NCI-H2107 treated with DMSO at 0.1 percent for 48 hours (cell line): ENCODE measurements at regions not wholly inside any gene's neighbourhood (a gene's known extent, or its start where the extent isn't known, plus 50 kb on each side); places are given as distances from the start of the nearest gene placed in this dataset.
A peak's percentile ranks its signal among the peaks of the same experiment; 100 is the strongest.

ENCODE experiments used
- DNase-seq: peaks from one replicate; lab custom pipeline; 2025; ENCODE audit not compliant: unreplicated experiment; lab: John Stamatoyannopoulos, UW

DNA sequence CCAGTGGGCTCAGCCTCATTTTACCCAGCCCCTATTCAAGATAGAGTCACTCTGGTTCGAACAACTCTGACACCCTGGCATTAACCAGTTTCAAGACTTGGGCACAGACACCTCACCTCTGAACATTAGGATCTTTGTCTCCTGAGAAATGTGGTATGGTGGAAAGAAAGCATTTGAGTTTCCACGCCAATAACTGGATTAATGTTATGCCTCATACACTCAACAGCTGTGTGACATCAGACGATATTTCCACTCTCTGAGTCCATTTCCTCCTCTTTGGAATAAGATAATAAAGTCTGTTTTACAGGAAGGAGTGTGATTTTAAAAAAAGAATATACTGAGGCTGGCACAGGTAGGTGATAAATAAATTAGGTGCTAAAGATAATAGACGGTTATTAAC is 121.3 kb upstream of the CHL1 start:
- DNase-seq, result no peak

- DNase-seq, result no peak
Measured at GRCh38 chr3:79542-79941, 117.0 kb upstream of the CHL1 start.

GRCh38 chr3:82508-82907 is 114.1 kb upstream of the CHL1 start:
- no peak for DNase-seq

- DNase-seq, result no peak
Measured at GRCh38 chr3:83096-83495, 113.5 kb upstream of the CHL1 start.

DNA sequence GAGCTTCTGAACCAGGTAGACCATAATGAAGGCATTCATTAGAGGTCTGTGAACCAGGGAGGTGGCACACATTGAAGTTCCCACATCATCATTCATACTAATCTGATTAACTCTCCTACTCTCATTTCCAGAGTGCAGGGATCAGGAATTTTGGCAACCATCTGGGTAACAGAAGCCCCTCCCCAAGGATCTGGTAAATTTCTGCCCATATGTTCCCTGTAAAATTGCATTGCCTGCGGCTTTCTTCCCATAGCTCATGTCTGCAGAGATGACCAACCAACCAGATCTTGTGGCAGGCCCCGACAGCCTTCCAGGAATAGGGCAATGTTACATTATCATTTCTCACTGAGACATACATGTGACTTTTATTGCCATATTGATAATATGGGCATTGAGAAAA is 111.4 kb upstream of the CHL1 start:
- DNase-seq, result no peak

DNA sequence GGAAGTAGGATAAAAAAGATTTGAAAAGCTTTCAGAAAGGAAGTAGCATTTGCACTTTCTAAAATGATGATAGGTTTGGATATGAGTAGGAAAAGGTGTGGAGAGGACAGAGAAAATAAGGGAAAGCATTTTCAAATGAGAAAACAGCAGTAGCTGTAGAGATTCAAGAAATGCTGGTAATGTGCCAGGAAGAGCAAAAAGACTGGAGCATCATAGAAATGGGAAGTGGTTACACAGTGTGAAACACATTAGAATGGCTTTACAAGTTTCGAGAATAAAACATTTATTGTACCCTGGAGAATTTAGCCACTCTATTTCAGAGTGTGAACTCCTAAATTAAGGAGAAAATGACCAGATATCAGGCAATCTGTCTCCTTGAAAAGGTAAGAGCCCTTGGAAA is 108.3 kb upstream of the CHL1 start:
- no peak for DNase-seq

GRCh38 chr3:93746-94145 is 102.8 kb upstream of the CHL1 start:
- DNase-seq, result no peak

GRCh38 chr3:96259-96658 is 100.3 kb upstream of the CHL1 start:
- no peak for DNase-seq

- DNase-seq, result peak; percentile 38
Measured at GRCh38 chr3:97417-98258, 98.9 kb upstream of the CHL1 start.

DNA sequence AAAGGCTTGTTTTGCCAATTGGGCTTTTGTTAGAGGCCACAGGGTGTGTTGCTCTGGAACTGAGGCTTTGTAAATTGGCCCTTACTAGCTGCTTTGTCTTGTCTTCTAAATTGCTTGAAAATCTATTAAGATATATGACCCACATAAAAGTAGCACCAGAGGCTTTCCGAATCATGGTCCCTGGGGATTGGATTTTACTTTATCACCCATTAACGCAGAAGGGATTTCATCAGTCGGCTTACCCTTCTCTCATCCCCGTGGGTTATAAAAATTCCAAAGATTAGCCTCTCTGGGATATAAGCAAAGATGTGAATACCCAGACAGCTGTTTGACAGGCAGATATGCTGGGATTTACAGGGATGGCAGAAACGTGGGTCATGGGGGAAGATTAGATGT is 98.3 kb upstream of the CHL1 start:
- DNase-seq, result no peak

- DNase-seq, result no peak
Measured at GRCh38 chr3:99506-99905, 97.1 kb upstream of the CHL1 start.

GRCh38 chr3:102484-102883 is 94.1 kb upstream of the CHL1 start:
- DNase-seq, result no peak

- DNase-seq, result no peak
Measured at GRCh38 chr3:103991-104390, 92.6 kb upstream of the CHL1 start.

GRCh38 chr3:105585-105984 is 91.0 kb upstream of the CHL1 start:
- DNase-seq, result no peak

DNA sequence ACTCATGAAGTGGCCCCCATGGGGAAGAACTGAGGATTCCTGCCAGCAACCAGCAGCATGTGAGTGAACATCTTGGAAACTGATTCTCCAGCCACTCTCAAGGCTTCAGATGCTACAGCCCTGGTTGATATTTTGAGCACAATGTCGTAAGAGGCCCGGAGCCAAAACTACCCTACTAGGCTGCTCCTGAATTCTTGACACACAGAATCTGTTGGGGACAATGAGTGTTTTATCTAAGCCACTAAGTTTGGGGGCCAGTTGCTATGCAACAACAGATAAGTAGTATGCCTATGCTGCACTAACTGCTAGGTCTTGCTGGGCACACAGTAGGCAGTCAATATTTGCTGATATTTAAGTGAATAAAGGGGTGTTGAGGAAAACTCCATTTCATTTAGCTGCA is 89.9 kb upstream of the CHL1 start:
- no peak for DNase-seq

DNA sequence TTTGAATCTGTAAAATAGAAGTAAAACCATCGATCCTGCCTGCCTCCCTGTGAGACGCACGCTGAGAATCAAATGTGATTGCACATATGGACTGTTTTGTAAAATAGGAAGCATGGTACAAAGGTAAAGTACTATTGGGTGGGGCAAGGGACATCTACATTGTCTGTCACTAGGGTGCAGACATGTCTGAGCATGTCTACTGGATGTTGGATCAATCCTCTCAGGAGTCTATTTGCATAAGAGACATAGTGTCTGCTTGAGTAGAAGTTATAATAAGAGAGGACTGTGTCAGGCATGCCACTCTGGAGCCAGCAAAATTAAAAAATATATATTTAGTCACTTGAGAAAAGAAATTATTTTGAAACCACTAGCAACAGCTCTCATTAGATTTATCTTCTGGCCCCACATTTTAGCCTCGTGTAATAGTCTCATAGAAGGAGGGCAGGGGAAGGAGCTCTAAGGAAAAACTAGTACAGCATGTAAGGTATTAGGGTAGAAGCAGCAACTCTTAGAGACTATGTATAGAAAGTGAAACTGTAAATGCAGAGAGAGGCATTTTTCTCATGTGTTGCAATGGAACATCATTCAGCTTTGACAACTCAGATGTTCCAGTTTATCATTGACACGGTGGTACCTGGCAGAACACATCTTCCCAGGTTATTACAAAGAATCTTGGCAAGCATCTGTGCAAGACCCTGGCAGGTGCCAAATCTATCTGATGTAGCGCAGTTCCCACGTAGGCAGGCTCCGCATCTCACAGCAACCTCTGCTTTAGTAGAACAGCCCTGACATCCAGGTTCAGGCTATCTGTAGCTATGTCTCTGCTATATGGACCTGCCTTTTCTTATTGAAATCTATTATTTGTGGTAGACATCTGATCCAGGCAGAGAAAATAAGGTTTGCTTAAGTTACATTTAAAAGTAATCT is 85.2 kb upstream of the CHL1 start:
- DNase-seq, result peak; percentile 78

GRCh38 chr3:112773-113172 is 83.8 kb upstream of the CHL1 start:
- no peak for DNase-seq

- no peak for DNase-seq
Measured at GRCh38 chr3:118666-119065, 77.9 kb upstream of the CHL1 start.

GRCh38 chr3:123341-123740 is 73.2 kb upstream of the CHL1 start:
- no peak for DNase-seq

- DNase-seq, result no peak
Measured at GRCh38 chr3:124557-125179, 71.9 kb upstream of the CHL1 start.

- DNase-seq, result no peak
Measured at GRCh38 chr3:128515-129172, 67.9 kb upstream of the CHL1 start.
